Fibroblast of skin of scalp (primary cell): ENCODE measurements at regions not wholly inside any gene's neighbourhood (a gene's known extent, or its start where the extent isn't known, plus 50 kb on each side); places are given as distances from the start of the nearest gene placed in this dataset.

Experiments
- DNase-seq: peaks from one replicate; pipeline ENCODE4 v3.0.0-alpha.2; 2013

DNA sequence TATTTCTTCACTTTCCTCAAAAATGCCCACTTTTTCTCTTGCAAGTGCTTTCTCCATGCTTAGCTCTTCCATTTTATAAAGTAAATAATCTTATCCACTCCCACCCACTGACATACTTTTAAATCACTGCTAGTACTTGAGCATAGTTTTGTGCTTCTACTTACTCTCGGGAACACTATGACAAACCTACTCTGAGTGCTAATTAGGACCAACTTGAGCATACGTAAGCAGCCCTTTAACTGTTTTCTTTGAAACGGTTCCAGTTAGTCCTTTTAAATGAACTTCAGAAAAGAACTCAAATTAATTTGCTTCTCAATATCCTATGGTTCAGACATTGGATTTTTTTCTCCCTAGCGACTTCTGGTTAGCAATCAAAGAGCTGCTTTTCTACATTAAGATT, 280.0 kb upstream of the SOX2 start:
- DNase-seq = no peak

DNA sequence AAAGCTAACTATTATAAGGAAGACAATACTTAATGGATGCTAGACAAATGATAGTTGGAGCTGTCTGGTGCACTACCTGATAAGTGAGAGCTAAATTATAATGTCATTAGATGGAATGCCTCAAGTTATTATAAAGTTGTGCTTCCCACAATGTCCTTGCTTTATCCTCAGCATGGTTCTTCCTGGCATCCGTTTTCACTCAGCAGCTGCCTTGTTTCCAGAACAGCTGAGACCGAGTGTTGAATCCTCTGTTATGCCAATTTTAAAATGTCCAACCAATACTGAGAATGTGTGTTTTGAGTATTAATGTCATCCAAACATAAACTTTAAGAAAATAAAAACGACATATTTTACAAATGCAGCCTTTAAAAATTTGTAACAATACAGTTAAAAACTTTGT, 286.7 kb upstream of the SOX2 start:
- DNase-seq = no peak

DNA sequence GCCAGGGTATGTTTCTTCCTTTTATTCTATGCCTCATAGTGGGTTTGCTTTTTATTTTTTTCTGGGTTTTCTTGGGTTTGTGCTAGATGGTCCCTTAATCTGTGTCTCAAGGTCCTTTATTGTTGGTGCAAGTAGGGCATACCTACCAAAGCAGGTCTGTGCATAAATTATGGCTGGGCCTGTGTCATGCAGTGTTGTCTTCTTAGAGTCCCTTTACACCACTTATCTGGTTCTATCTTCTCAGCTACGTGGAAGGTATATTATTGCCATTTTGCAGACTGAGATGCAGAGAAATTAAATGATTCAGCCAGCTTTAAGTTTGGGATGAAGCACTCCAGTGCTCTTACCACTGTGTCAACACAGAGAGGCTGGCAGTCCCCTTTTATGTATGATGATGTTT, 293.5 kb upstream of the SOX2 start:
- no peak for DNase-seq

DNA sequence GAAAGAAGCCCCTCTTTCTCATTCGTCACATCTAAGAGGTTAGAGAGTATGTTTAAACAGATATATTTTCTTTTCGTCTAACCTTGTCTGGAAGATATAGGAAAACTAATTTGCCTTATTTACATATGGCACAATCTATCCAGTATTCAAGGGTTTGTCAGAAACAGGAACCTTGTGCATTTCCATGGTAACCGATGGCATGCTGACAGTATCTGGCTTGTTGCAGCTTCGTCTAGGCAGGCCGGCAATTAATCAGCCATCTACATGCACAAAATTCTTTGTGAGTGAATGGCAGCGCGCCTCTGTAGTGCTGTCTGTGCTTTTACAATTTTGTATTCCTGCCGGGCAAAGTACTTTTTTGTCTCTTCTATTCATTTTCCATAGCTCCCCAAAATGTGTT, 294.0 kb upstream of the SOX2 start:
- peak; percentile 12 for DNase-seq

DNA sequence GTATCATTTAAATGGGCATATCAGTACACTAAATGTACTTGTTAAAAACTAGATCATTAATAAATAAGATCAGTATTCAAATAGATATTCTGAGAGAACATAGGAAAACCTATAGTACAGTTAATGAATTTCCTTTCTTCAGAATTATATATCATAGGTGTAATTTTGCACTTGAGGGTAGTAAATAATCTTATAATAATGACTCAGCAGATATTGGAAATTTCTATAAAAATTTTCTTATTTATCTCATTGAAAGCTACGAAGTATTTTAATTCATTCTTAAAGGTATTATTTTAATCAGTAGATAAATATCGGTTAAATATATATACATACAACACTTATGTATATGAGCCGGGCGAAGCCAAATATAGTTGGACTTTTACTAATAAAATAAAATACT, 300.9 kb upstream of the SOX2 start:
- no peak for DNase-seq

DNA sequence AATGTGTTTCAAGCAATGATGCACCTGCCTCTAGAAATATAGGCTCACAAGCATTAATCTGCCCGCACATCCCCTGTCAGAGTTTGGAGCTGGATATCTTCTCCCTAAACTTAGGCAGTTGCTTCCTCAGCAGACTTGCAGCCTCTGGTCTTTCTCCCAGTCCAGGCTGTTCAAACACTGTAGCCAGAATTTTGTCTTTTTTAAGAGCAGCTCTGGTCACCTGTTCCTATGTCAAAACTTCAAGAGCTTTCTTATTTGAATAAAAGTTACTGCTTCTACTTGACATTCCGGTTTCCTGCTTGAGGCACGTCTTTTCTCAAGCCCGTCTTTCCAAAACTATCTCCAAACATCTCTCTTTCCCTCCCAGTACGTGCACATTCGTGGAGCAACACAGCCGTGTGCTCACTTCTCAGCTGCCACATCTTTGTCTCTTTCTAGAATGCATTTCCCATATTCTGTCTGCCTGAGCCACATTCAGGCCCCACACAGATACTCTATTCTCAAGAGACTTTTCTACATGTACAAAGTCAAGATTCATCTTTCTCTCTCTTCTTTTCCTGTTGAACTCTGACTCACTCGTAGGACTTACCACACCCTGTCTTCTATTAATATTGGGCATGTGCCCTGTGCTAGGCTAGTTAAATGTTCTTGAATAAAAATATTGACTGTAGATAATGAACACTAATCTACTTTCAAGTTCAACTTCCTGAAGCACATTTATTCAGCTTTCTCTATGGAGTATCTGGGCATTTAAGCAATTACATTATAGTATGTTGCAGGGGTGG, 307.7 kb upstream of the SOX2 start:
- no peak for DNase-seq

DNA sequence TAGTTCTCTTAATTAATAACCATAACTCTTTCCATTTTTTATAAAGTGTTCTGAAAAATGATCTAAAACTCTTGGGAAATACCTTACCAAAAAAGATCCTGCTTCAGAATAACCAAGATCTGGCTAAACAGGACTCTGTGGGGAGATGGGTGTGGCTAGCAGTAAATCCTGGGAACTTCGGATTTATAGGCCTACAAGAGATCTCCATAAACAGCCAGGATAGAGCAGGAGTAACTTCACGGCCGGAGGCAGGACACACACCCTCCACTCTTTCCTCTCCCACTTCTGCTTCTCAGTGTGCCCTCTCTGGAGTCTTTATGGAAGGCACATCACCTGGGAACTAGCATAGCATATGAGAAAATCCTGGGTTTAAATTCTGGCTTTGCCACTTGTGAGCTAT, 309.4 kb upstream of the SOX2 start:
- no peak for DNase-seq

DNA sequence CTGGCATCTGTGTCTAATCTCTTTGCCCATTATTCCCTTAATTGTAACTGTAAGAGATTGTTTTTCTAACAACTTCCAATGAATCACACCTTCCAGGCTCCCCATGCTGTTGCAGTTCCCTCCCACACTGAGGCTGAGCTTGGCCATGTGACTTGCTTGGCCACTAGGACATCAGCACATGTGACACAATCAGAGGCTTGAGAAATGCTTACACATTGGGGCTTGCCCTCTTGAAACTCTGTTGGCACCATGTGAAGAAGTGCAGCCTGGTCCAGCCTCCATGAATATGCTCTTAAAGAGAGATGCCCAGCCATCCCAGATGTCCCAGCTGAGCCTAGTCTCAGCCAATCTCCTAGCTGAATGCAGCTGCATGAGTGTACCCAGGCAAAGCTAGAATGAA, 326.8 kb upstream of the SOX2 start:
- peak; percentile 1 for DNase-seq

DNA sequence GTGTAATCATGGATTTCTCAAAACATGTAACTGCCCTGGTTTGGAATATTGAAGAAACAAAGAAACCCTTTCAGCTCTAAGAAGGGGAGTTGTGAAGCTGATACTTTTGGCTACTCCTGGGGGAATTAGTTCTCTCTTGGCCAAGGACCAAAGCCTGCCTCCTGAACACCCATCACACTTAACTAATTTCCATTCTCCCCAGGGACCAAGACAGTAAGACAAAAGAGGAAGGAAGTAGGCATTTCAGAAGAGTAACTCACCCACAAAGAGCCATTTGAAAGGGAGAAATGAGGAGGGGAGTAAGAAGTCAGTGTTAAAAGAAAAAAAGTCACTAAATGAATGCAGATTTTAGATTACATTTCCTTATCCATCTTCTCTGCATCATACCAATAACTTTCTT, 328.0 kb upstream of the SOX2 start:
- peak; percentile 1 for DNase-seq

DNA sequence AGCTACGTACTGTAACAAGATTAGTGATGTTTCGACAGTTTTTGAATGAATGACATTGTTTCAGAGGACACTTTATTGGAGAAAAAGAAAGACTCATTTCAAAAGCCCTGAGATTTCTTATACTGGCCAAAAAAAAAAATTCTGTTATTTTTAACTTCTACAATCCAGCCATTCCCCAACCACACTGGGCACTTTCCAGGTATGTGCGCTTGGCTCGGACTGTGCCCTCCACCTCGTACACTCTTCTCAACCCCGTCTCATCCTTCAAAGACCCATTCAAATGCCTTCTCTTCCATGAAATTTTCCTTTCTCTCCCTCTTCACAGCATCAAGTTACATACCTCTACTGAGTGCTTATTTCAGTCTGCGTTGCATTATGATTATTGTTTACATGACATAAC, 328.5 kb upstream of the SOX2 start:
- DNase-seq = no peak

DNA sequence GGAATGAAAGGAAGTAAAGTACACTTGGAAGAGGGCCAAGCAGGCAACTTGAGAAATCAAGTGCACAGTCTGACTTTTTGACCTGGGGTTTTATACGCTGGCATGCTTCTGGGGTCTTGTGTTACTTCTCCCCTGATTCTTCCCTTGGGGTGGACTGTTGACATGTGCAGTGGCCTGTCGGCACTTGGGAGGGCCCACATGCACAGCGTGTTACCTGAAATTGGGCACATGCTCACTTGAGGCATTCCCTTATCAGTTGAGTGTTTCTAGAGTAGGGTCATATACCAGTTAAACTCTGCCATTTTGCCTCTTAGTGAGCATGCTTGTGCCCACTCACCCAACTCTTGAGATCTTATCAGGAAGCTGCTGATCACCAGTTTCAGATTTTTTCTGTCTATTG, 329.1 kb upstream of the SOX2 start:
- no peak for DNase-seq

DNA sequence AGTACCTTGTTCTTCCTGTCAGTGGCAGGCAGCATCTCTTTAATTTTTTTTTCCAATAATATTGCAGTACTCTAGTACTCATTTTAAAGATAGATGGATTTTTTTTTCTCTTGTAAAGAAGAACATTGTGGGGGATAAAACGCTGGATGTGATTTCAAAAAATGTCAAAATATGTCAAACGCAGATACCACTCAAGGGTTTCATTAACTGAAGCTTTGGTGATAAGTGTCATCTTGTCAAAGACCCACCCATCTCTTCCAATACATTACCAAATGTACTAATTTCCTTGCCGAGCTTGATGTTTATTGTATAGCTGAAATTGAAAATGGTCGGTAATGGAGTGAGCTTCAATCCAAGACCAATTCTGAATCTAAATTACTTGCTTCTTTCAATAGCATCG, 332.4 kb upstream of the SOX2 start:
- no peak for DNase-seq

DNA sequence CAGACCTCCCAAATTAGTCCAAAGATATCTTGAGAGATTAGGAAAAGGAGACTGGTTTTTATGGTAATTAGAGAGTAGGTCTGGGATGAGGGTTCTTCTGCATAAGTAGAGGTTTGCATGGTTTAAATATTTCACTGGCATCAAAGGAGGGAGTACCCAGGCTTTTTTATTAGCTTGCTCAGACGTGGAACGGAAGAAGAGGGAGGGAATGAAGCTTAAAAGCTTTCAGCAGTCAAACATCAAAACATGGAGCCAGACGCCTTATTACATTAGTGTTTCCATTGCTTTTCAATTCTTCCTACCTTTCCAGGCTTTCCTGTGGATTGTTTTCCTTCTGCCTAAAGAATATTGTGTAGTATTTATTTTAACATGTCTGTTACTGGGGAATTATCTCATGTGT, 342.1 kb upstream of the SOX2 start:
- DNase-seq = no peak

DNA sequence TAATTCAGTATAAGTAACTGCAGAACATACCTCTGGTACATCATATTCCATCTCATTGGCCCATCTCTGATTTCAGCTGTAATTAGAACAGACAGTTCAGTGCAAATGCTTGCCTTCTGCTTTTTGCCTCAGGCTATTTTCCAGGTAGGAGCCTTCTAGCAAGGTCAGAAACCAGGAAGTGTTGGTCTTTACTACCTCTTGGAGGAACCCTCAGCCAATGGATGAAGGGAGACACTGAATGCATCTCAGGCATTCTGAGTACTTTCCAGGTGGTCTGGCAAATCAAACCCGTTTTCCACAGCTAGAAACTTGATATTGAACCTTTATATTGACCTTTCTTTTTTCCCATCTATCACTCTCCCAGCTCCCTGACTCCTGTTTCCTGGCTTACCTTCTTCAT, 348.5 kb upstream of the SOX2 start:
- no peak for DNase-seq

DNA sequence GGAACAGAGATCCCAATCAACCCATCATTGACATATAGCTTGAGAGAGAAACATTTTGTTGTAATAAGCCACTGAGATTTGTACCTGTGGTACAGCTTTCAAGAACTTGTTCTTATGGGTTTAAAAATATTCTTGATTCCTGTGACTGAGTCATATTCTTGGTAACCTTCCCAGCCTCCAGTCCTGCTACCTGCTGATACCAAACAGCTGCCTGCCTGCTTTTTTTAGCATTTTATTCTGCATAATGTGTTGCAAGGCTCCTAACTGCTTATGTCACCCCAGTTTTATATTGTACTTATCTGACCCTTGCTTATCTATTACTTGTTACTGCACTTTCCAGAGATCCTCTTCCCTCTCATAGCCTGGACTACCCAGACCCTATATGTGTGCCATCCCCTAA, 349.3 kb upstream of the SOX2 start:
- no peak for DNase-seq

DNA sequence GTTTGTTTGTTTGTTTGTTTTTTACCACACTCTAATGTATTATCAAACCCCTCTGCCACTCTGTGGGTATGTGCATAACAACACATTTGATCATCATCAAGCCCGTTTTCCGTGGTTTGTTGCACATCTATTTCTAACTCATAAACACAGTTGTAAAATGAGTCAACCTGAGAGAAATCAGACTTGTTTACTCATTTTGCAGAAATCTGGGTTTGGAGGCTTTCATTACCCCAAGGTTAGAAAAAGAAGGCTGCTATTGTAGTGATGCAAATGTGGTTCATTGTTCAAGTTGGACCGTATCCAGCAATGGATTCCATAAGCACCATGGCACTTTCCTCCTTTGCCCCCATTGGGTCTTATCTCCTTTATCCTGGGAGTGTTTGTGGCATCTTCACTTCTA, 353.2 kb upstream of the SOX2 start:
- no peak for DNase-seq

DNA sequence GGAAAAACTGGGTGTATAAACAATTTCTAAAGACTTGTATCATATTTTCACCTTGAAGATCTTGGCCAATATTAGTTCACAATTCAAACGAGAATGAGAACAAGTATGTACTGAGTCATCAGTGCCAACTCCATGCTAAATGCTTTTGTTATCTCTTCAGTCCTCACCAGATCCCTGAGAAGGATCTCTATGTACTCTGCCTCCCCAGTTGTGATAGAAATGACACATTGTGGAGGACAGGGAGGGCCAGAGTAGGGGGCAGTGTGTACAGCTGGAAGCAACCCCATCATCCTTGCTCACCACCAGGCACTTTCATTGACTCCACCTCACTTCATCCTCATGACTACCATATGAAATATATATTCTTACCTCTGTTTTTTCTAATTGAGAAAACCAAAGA, 353.7 kb upstream of the SOX2 start:
- DNase-seq = no peak

DNA sequence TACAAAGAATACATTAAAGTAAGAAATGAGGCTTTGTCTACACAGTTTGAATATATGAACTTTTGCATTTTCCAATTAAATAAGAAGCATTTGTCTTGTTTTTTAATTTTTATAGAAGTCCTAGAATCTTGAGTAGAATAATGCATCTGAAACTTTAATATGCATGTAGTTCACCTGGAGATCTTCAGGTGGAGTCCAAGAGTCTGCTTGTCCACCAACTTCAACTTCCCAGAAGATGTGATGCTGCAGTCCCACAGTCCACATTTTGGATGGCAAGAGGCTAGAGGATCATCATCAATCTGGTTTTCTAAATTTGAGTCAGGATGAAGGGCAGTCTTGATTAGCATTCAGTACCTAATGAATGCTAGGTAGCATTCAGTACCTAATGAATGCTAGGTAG, 357.6 kb upstream of the SOX2 start:
- DNase-seq = no peak

DNA sequence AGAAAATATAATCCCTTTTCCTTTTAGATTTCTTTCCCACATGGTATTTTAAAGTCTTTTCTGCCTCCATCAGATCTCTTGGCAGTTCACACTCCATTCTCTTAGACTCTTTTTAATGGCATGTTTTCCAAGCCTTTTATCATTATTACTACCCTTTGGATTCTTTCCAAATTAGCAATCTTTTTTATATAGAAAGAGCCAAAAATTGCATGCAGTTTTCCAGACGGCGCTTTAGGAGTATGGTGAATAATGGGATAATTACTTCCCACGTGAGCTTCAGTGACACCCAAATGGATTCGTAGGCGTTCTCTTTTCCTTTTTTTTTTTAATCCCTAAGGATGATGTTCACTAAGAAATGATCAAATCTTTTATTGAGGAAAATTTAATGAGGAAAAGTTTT, 354.8 kb upstream of the DNAJC19 start:
- no peak for DNase-seq

DNA sequence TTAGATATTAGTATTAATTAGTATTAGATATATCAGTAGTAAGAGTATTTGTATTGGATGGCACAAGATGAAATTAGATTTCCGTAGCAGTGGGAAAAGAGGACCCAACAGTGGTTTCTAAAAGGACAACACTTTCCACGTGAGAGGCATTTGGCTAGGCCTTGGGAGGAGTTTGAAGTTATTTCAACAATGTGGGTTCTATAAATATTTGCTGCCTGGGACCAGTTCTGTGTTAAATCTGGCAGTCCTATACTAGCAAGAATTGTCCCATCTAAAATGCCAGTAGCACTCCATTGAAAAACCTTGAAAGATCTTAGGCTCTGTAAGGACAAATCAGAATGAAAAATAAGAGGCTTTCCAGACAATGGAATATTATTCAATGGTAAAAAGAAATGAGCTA, 347.1 kb upstream of the DNAJC19 start:
- DNase-seq = no peak

DNA sequence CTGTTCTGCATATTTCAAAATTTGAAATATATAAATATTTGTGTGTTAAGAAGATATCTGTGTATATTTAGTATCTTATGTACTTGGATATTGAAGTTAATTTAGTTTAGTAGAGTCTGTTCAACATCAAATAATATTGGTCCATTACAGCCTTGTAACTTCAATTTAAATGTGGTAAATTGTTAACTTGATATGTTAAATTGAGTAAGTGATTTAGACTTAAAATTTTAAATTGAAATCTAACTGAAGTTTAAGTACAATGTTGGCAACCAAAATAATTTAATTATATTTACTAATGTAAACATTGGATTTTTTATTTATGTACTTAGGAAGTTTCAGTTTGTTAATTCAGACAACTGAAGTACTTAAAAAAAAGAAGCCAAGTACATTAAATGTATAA, 343.9 kb upstream of the DNAJC19 start:
- DNase-seq = no peak

DNA sequence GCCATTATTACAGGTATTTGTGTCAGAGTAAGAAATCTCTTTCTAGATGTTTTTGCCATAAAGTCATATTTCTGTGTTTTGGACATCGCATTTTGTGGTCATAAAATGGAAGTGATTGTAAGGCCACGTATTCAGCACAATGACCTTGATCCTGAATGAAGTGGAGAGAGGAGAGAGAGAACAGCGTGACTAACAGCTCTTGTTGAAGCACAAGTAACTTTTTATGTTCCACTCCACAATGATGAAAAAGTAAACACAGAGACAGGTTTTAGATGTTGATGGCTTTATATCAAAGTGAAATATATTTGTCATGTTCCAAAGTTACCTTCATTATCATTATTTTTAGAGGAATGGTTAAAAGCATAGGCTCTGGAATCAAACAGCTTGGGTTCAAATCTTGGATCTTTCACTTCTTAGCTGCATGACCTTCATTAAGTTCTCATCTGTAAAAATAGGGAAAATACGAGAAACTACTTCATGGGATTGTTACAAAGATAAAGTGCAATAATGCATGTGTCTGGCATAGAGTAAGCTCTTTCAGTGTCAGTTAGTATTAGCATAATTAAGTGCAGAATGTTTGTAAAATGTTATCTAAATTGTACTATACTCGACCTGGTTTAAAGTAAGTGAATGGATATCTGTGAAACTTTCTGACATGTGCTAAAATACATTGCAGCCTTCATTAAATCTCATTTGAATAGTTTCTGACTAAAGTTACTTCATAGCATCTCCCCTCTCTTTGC, 341.5 kb upstream of the DNAJC19 start:
- no peak for DNase-seq

DNA sequence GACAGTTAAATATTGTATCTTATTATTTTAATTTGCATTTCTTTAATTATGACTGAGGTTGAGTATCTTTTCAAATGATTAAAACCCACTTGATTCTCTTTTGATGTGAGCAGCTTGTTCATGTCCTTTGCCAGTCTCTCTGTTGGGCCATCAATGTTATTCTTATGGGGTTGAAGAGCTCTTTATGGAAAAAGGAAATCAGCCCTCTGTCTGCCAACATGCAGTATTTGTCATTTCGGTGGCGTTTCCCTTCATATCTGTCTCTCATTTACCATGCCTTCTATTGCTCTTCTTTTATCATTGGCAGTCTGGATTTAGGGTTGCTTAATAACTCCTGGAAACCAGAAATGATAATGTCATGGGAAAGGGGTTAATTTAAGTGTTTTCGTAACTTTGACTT, 340.7 kb upstream of the DNAJC19 start:
- DNase-seq = no peak

DNA sequence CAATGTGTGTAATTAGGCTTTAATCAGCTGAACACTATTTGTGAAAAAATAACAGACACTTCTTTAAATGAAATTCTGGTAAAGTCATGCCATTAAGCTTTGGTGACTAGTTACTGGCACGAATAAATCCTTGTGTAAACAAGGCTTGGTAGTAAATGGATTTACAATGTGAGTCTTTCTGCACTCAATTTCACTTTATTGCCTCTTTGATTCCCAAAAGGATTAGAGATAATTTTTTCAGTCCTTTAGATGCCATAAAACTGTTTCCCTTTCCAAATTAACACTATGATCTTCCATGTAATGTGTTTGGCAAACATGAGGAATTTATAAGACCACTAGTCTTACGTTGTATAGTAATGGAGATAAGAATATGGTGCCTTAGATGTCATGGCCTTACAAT, 339.5 kb upstream of the DNAJC19 start:
- DNase-seq = no peak

DNA sequence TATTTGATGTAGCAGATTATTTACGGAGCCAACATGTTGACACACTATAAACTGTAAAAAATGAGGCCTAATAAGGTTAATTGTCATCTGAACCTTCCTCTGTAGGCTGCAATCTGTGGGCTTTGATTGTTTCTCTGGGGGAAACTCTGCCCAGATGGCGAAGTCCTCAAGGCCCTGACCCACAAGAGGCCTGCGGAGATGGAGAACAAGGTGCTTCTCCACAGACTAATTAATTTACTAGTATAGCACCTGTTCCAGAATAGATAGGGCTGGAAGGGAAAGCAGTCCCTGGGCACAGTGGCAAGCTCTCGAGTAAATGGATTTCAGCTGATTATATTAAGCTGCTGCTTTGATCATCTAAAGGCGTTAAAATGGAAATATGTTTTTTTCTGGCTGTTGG, 338.8 kb upstream of the DNAJC19 start:
- no peak for DNase-seq
